Astrocyte (in vitro differentiated cells and primary cell): ENCODE measurements at regions not wholly inside any gene's neighbourhood (a gene's known extent, or its start where the extent isn't known, plus 50 kb on each side); places are given as distances from the start of the nearest gene placed in this dataset.

Experiments used
- CTCF ChIP-seq: IDR thresholded peaks from 2 replicates; pipeline ENCODE4 v1.5.1; 2011; ENCODE audit warnings: low read depth, mild to moderate bottlenecking, inconsistent platforms, low read length, moderate library complexity; ENCODE audit not compliant: insufficient read depth
- EZH2 ChIP-seq: IDR thresholded peaks from 2 replicates; pipeline ENCODE4 v1.6.1; 2012; ENCODE audit warnings: mild to moderate bottlenecking, low read length, inconsistent platforms; ENCODE audit not compliant: insufficient read depth

- TF ChIP-seq CTCF (no peak), EZH2 (no peak)
These were observed 244.1 kb downstream of the MYCN start for GRCh38 chr2:16184341-16184890.
